ENCODE measurements at regions not wholly inside any gene's neighbourhood (a gene's known extent, or its start where the extent isn't known, plus 50 kb on each side); places are given as distances from the start of the nearest gene placed in this dataset.

DNA sequence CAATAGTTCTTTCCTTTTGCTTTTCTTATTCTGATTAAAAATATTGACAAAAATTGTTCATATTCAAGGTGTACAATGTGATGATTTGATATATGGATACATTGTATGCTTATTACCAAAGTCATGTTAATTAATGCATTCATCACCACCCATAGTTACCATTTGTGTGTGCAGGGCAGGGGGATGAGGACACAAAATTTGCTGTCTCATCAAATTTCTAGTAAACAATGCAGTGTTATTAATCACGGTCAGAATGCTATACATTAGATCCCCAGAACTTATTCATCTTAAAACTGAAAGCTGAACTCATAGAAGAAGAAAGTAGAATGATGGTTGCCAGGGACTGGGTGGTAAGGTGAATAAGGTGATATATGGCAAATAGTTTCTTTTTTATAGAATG, 303.7 kb upstream of the SLC24A2 start:
- Histone ChIP-seq H3K4me2 (ENCODE audit: insufficient read depth, low read length) (no peak overlapping the region), H3K9ac (replicated peaks; ENCODE audit: extremely low read depth, insufficient read depth, low read length) (no peak overlapping the region), H3K9me1 (replicated peaks; ENCODE audit: control insufficient read depth, extremely low read depth, insufficient read depth, low read length) (no peaks in the 10 kb centered on the region), H3K9me3 (replicated peaks; ENCODE audit: control insufficient read depth, insufficient read depth, low read length) (no peaks in the 10 kb centered on the region), H3K27ac (ENCODE audit: insufficient read depth, low read depth, low read length) (no peak overlapping the region), H4K20me1 (replicated peaks; ENCODE audit: control insufficient read depth, extremely low read depth, insufficient read depth, low read length) (no peaks in the 10 kb centered on the region), H3K4me3 (replicated peaks in 1 of 3; ENCODE audit: insufficient read depth in 1 of 3, low read depth in 1 of 3, low read length in 3 of 3) (no peak overlapping the region), H2AFZ (ENCODE audit: low read depth, low read length) (no peak overlapping the region), H3K27me3 (ENCODE audit: control insufficient read depth in 2 of 2, insufficient read depth in 2 of 2, low read length in 2 of 2) (no peaks in the 10 kb centered on the region), H3K4me1 (ENCODE audit: control insufficient read depth, extremely low read depth, insufficient read depth, low read length) (no peaks in the 10 kb centered on the region), H3K79me2 (ENCODE audit: control insufficient read depth, insufficient read depth, low read length) (no peaks in the 10 kb centered on the region), H3K36me3 (ENCODE audit: control insufficient read depth in 2 of 2, extremely low read depth in 1 of 2, insufficient read depth in 2 of 2, low read length in 2 of 2) (no peaks in the 10 kb centered on the region)
- CTCF ChIA-PET: interaction anchor here (1.5 kb wide), 1 partner anchor 9 kb away, joined by 3 read pairs; no protein-coding TSS in a partner anchor
- POLR2A ChIA-PET: no interaction called here
- dilution Hi-C loops (cut with MboI; ENCODE audit: extremely low pct_ligation_motif_present, low sequenced_read_pairs) (no loop called here), intact Hi-C loops (cut with micrococcal nuclease) (no loop called here)
- FAIRE-seq (no peak), DNase-seq (ENCODE audit: low read depth, low spot score) (no peak)
- BruUV-seq (replicated peaks): no TSS peak
- TF ChIP-seq MYC (IDR thresholded peaks at IDR 0.05; ENCODE audit: low read depth, low read length) (no peak), FOS (IDR thresholded peaks at IDR 0.05; ENCODE audit: borderline replicate concordance, insufficient read depth, low read length) (no peak), EZH2 (IDR thresholded peaks at IDR 0.05; ENCODE audit: borderline replicate concordance, low read depth, low read length, severe bottlenecking) (no peak), POLR2AphosphoS5 (IDR thresholded peaks at IDR 0.05; ENCODE audit: insufficient read depth, low read depth, low read length) (no peak), POLR2A (IDR thresholded peaks at IDR 0.05; ENCODE audit: low read depth, low read length) (no peak), JUN (IDR thresholded peaks at IDR 0.05; ENCODE audit: borderline replicate concordance, insufficient read depth, insufficient read length, low read depth) (no peak)
- TF ChIP-seq, protein P1, sequence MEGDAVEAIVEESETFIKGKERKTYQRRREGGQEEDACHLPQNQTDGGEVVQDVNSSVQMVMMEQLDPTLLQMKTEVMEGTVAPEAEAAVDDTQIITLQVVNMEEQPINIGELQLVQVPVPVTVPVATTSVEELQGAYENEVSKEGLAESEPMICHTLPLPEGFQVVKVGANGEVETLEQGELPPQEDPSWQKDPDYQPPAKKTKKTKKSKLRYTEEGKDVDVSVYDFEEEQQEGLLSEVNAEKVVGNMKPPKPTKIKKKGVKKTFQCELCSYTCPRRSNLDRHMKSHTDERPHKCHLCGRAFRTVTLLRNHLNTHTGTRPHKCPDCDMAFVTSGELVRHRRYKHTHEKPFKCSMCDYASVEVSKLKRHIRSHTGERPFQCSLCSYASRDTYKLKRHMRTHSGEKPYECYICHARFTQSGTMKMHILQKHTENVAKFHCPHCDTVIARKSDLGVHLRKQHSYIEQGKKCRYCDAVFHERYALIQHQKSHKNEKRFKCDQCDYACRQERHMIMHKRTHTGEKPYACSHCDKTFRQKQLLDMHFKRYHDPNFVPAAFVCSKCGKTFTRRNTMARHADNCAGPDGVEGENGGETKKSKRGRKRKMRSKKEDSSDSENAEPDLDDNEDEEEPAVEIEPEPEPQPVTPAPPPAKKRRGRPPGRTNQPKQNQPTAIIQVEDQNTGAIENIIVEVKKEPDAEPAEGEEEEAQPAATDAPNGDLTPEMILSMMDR (IDR thresholded peaks at IDR 0.05; ENCODE audit: extremely low read depth in 1 of 2, insufficient read depth in 1 of 2, low read depth in 1 of 2, low read length in 2 of 2): no peak

DNA sequence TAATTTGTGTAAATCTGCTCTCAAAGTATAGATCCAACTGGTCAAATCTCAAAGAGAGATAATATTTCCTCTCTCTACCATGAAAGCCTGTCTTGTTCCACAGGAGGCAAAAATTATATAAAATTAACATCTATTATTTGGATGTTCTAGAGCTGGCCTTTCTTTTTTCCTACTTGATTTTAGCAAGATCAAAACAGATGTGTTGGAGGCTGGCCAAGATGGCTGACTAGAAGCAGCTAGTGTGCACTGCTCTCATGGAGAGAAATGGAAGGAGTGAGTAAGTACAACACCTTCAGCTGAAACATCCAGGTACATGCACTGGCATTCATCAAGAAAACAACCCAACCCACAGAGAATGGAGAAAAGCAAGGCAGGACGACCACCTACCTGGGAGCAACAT, 298.6 kb upstream of the SLC24A2 start:
- no peak overlapping the region for H3K4me3 ChIP-seq (replicated peaks in 1 of 3; ENCODE audit: insufficient read depth in 1 of 3, low read depth in 1 of 3, low read length in 3 of 3)
- DNase-seq (ENCODE audit: low read depth, low spot score) (no peak), FAIRE-seq (no peak)
- ChIA-PET CTCF (no interaction called here), POLR2A (no interaction called here)
- BruUV-seq (replicated peaks): no TSS peak
- no peaks in the 10 kb centered on the region for H3K79me2 ChIP-seq (ENCODE audit: control insufficient read depth, insufficient read depth, low read length)
- TF ChIP-seq POLR2AphosphoS5 (IDR thresholded peaks at IDR 0.05; ENCODE audit: insufficient read depth, low read depth, low read length) (no peak), POLR2A (IDR thresholded peaks at IDR 0.05; ENCODE audit: low read depth, low read length) (no peak), FOS (IDR thresholded peaks at IDR 0.05; ENCODE audit: borderline replicate concordance, insufficient read depth, low read length) (no peak), MYC (IDR thresholded peaks at IDR 0.05; ENCODE audit: low read depth, low read length) (no peak), EZH2 (IDR thresholded peaks at IDR 0.05; ENCODE audit: borderline replicate concordance, low read depth, low read length, severe bottlenecking) (no peak), JUN (IDR thresholded peaks at IDR 0.05; ENCODE audit: borderline replicate concordance, insufficient read depth, insufficient read length, low read depth) (no peak), GATA2 (IDR thresholded peaks at IDR 0.05; ENCODE audit: insufficient read depth, insufficient read length, low read depth, low read length) (no peak)
- TF ChIP-seq, protein P2, sequence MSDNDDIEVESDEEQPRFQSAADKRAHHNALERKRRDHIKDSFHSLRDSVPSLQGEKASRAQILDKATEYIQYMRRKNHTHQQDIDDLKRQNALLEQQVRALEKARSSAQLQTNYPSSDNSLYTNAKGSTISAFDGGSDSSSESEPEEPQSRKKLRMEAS (IDR thresholded peaks at IDR 0.05; ENCODE audit: insufficient read depth, insufficient read length): no peak
- TF ChIP-seq, protein P1 (IDR thresholded peaks at IDR 0.05; ENCODE audit: extremely low read depth in 1 of 2, insufficient read depth in 1 of 2, low read depth in 1 of 2, low read length in 2 of 2): no peak
- no peaks in the 10 kb centered on the region for H3K4me1 ChIP-seq (ENCODE audit: control insufficient read depth, extremely low read depth, insufficient read depth, low read length)
- intact Hi-C loops (cut with micrococcal nuclease): no loop called here
- dilution Hi-C loops (cut with MboI; ENCODE audit: extremely low pct_ligation_motif_present, low sequenced_read_pairs): no loop called here
- no peaks in the 10 kb centered on the region for H3K9me1 ChIP-seq (replicated peaks; ENCODE audit: control insufficient read depth, extremely low read depth, insufficient read depth, low read length)
- H3K9me3 ChIP-seq (replicated peaks; ENCODE audit: control insufficient read depth, insufficient read depth, low read length): no peaks in the 10 kb centered on the region
- no peak overlapping the region for H3K9ac ChIP-seq (replicated peaks; ENCODE audit: extremely low read depth, insufficient read depth, low read length)
- H3K4me2 ChIP-seq (ENCODE audit: insufficient read depth, low read length): no peak overlapping the region
- H3K27ac ChIP-seq (ENCODE audit: insufficient read depth, low read depth, low read length): no peak overlapping the region
- peaks cover 0 to under 1% of the 10 kb centered on the region in 2 experiments for H3K27me3 ChIP-seq (ENCODE audit: control insufficient read depth in 2 of 2, insufficient read depth in 2 of 2, low read length in 2 of 2)
- H3K36me3 ChIP-seq (ENCODE audit: control insufficient read depth in 2 of 2, extremely low read depth in 1 of 2, insufficient read depth in 2 of 2, low read length in 2 of 2): no peaks in the 10 kb centered on the region
- H4K20me1 ChIP-seq (replicated peaks; ENCODE audit: control insufficient read depth, extremely low read depth, insufficient read depth, low read length): no peaks in the 10 kb centered on the region
- no peak overlapping the region for H2AFZ ChIP-seq (ENCODE audit: low read depth, low read length)

Data from endothelial cell of umbilical vein (primary cell).